ENCODE measurements at regions not wholly inside any gene's neighbourhood (a gene's known extent, or its start where the extent isn't known, plus 50 kb on each side); places are given as distances from the start of the nearest gene placed in this dataset.

DNA sequence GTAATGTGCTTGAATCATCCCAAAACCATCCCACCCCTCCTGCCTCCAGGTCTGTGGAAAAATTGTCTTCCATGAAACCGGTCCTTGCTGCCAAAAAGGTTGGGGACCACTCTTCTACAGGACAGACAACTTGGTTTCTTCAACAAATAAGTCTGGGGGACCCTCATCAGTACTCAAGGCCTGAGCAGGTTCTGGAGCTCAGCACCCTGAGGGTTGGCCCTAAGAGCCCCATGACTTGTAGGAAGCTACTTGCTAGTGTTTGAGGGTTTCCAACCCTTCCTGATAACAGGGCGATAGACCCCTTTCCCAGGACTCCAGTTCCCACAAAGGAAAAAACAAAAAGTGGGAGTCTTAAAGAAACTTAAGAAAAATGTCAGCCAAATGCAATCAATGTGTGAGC, 52.9 kb upstream of the SLCO2A1 start:
- TF ChIP-seq, protein P1, sequence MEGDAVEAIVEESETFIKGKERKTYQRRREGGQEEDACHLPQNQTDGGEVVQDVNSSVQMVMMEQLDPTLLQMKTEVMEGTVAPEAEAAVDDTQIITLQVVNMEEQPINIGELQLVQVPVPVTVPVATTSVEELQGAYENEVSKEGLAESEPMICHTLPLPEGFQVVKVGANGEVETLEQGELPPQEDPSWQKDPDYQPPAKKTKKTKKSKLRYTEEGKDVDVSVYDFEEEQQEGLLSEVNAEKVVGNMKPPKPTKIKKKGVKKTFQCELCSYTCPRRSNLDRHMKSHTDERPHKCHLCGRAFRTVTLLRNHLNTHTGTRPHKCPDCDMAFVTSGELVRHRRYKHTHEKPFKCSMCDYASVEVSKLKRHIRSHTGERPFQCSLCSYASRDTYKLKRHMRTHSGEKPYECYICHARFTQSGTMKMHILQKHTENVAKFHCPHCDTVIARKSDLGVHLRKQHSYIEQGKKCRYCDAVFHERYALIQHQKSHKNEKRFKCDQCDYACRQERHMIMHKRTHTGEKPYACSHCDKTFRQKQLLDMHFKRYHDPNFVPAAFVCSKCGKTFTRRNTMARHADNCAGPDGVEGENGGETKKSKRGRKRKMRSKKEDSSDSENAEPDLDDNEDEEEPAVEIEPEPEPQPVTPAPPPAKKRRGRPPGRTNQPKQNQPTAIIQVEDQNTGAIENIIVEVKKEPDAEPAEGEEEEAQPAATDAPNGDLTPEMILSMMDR (IDR thresholded peaks at IDR 0.05; ENCODE audit: control extremely low read depth, extremely low read depth): no peak
- ATAC-seq (ENCODE audit: insufficient read depth, low FRiP score) (no peak), DNase-seq (no peak)
- no peak overlapping the region for H3K27ac ChIP-seq (ENCODE audit: low read depth in 1 of 2, low read length in 1 of 2)
- H3K9ac ChIP-seq (ENCODE audit: insufficient read depth in 1 of 2, low read length in 2 of 2): no peak overlapping the region
- H3K9me3 ChIP-seq (ENCODE audit: control insufficient read depth in 4 of 4, insufficient read depth in 3 of 4, low read length in 3 of 4): peaks cover 0 to 6% (median 2%) of the 10 kb centered on the region in 4 donors
- no peaks in the 10 kb centered on the region for H3K4me1 ChIP-seq (ENCODE audit: control insufficient read depth in 5 of 5, insufficient read depth in 5 of 5, low read length in 5 of 5)
- H3K36me3 ChIP-seq (ENCODE audit: control insufficient read depth in 4 of 4, insufficient read depth in 4 of 4, low read length in 4 of 4): no peaks in the 10 kb centered on the region
- WGBS, 2 donors: 94 to 96% methylated on average over 2 of the region's 2 CpGs
- no peak overlapping the region for H3K4me3 ChIP-seq
- no peaks in the 10 kb centered on the region for H3K27me3 ChIP-seq (ENCODE audit: control insufficient read depth in 3 of 3, insufficient read depth in 3 of 3, low read length in 2 of 3)

DNA sequence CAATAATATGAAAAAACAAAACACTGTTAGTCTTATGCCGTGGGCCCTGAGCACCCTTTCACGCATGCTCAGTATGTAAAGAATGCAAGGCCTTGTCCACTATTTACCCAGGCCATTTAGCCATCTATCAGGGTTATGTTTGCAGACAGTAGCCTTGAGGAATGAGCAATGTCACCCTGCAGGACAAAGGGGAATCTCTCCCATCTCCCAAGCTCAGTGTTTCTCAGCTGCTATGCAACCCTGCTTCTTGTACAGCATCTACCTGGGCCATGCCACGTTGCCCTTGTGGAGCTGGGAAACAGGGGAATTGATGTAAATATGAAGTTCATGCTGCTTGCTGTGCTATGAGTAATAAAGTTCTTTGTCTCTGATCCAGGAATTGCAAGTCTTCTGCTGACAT, 51.5 kb upstream of the SLCO2A1 start:
- Histone ChIP-seq H3K4me1 (ENCODE audit: control insufficient read depth in 5 of 5, insufficient read depth in 5 of 5, low read length in 5 of 5) (no peaks in the 10 kb centered on the region), H3K9me3 (ENCODE audit: control insufficient read depth in 4 of 4, insufficient read depth in 3 of 4, low read length in 3 of 4) (peaks cover 0 to 5% (median 2%) of the 10 kb centered on the region in 4 donors), H3K36me3 (ENCODE audit: control insufficient read depth in 4 of 4, insufficient read depth in 4 of 4, low read length in 4 of 4) (no peaks in the 10 kb centered on the region), H3K27ac (ENCODE audit: low read depth in 1 of 2, low read length in 1 of 2) (no peak overlapping the region), H3K9ac (ENCODE audit: insufficient read depth in 1 of 2, low read length in 2 of 2) (no peak overlapping the region), H3K27me3 (ENCODE audit: control insufficient read depth in 3 of 3, insufficient read depth in 3 of 3, low read length in 2 of 3) (no peaks in the 10 kb centered on the region), H3K4me3 (no peak overlapping the region)
- TF ChIP-seq, protein P1 (IDR thresholded peaks at IDR 0.05; ENCODE audit: control extremely low read depth, extremely low read depth): no peak
- DNase-seq (no peak), ATAC-seq (ENCODE audit: insufficient read depth, low FRiP score) (no peak)
- WGBS, 2 donors: 86 to 87% methylated on average over 3 of the region's 3 CpGs

DNA sequence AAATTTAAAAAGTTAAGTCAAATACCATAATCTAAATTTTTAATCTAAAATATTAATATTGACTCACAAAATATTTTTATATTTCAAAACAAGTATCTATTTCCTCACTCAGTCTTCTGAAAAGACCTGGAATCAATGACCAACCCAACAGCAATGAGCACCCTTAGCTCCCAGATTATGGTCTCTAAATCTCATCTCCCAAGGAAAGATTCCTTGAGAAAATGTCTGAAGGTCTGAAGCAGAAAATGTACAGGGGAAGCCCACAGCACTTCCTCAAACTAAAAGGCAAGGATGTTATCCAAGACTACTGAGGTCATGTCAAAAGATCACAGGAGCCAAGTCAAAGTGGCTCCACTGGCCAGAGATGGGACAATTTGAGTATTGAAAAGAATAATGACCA, 51.0 kb upstream of the SLCO2A1 start:
- TF ChIP-seq, protein P1 (IDR thresholded peaks at IDR 0.05; ENCODE audit: control extremely low read depth, extremely low read depth): no peak
- ATAC-seq (ENCODE audit: insufficient read depth, low FRiP score): no peak
- Histone ChIP-seq H3K27ac (ENCODE audit: low read depth in 1 of 2, low read length in 1 of 2) (no peak overlapping the region), H3K4me3 (no peak overlapping the region), H3K36me3 (ENCODE audit: control insufficient read depth in 4 of 4, insufficient read depth in 4 of 4, low read length in 4 of 4) (no peaks in the 10 kb centered on the region), H3K4me1 (ENCODE audit: control insufficient read depth in 5 of 5, insufficient read depth in 5 of 5, low read length in 5 of 5) (no peaks in the 10 kb centered on the region), H3K9me3 (ENCODE audit: control insufficient read depth in 4 of 4, insufficient read depth in 3 of 4, low read length in 3 of 4) (peaks cover 0 to 5% (median 2%) of the 10 kb centered on the region in 4 donors), H3K27me3 (ENCODE audit: control insufficient read depth in 3 of 3, insufficient read depth in 3 of 3, low read length in 2 of 3) (no peaks in the 10 kb centered on the region), H3K9ac (ENCODE audit: insufficient read depth in 1 of 2, low read length in 2 of 2) (no peak overlapping the region)
- no peak for DNase-seq

DNA sequence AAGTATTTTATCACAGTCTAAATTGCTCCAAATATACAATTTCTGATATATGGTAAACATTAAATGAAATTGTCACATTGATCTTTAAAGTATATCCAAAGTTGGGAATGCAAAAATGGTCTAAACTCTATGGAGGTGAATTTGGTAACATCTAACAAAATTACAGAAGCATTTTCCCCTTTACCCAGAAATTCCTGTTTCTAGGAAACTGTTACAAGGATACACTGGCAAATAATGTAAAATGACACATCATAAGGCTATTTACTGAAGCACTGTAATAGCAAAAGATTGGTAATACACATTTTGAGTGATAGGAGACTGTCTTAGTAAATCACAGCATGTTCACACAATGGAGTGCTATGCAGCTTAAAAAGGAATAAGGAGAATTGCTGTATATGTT, 50.0 kb upstream of the SLCO2A1 start:
- no peak overlapping the region for H3K4me3 ChIP-seq
- no peak overlapping the region for H3K27ac ChIP-seq (ENCODE audit: low read depth in 1 of 2, low read length in 1 of 2)
- H3K36me3 ChIP-seq (ENCODE audit: control insufficient read depth in 4 of 4, insufficient read depth in 4 of 4, low read length in 4 of 4): no peaks in the 10 kb centered on the region
- ATAC-seq (ENCODE audit: insufficient read depth, low FRiP score) (no peak), DNase-seq (no peak)
- H3K9me3 ChIP-seq (ENCODE audit: control insufficient read depth in 4 of 4, insufficient read depth in 3 of 4, low read length in 3 of 4): peaks cover 0 to 5% (median 2%) of the 10 kb centered on the region in 4 donors
- H3K9ac ChIP-seq (ENCODE audit: insufficient read depth in 1 of 2, low read length in 2 of 2): no peak overlapping the region
- H3K4me1 ChIP-seq (ENCODE audit: control insufficient read depth in 5 of 5, insufficient read depth in 5 of 5, low read length in 5 of 5): no peaks in the 10 kb centered on the region
- TF ChIP-seq, protein P1 (IDR thresholded peaks at IDR 0.05; ENCODE audit: control extremely low read depth, extremely low read depth): no peak
- H3K27me3 ChIP-seq (ENCODE audit: control insufficient read depth in 3 of 3, insufficient read depth in 3 of 3, low read length in 2 of 3): no peaks in the 10 kb centered on the region

All from lung (tissue), 11 donors.